Adrenal gland (tissue), 5 donors: ENCODE measurements at regions not wholly inside any gene's neighbourhood (a gene's known extent, or its start where the extent isn't known, plus 50 kb on each side); places are given as distances from the start of the nearest gene placed in this dataset.

Experiments used
- POLR2A ChIP-seq, 2 donors: fragments of 450-650 bp; IDR thresholded peaks; one replicate each; pipeline ENCODE4 v1.6.1; 2017; ENCODE audit warnings: antibody characterized with exemption in 2 of 2, mild to moderate bottlenecking in 2 of 2, moderate library complexity in 1 of 2
- TF ChIP-seq, protein P1 (sequence below), 6 experiments: fragments of 450-650 bp in 4 of 6; fragments of 200-600 bp in 2 of 6; sonication (generic) in 1 of 6; IDR thresholded peaks; 1 replicate in 5 of 6; 2 replicates in 1 of 6; pipeline versions ENCODE4 v1.5.1 to v1.8.0; 2016 to 2021; ENCODE audit warnings: antibody characterized with exemption in 6 of 6, mild to moderate bottlenecking in 2 of 6, moderate library complexity in 1 of 6
- donor health status: DM: no; HTN: no; CAD: no.

DNA sequence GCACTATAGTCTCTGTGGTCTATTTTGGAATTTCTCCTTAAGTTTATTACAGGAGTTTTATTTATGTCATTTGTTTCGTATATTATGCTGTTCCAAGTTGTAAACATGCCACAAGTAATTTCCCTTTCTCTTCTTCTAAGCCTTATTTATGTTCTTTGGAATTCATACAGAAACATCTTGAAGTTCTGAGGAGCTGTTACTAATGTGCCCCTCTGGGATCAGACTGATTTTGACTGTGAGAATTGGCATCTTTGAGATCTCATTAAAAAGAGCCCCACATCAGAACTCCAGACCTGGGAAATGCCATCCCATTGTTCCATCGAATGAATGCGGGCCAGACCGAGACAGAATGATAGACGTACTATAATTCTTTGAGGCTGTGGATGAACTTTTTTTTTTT, 138.8 kb upstream of the CD180 start:
- no peak for TF ChIP-seq POLR2A (IDR thresholded peaks at IDR 0.05)
- TF ChIP-seq, protein P1, sequence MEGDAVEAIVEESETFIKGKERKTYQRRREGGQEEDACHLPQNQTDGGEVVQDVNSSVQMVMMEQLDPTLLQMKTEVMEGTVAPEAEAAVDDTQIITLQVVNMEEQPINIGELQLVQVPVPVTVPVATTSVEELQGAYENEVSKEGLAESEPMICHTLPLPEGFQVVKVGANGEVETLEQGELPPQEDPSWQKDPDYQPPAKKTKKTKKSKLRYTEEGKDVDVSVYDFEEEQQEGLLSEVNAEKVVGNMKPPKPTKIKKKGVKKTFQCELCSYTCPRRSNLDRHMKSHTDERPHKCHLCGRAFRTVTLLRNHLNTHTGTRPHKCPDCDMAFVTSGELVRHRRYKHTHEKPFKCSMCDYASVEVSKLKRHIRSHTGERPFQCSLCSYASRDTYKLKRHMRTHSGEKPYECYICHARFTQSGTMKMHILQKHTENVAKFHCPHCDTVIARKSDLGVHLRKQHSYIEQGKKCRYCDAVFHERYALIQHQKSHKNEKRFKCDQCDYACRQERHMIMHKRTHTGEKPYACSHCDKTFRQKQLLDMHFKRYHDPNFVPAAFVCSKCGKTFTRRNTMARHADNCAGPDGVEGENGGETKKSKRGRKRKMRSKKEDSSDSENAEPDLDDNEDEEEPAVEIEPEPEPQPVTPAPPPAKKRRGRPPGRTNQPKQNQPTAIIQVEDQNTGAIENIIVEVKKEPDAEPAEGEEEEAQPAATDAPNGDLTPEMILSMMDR (IDR thresholded peaks at IDR 0.05), result no peak
